ENCODE measurements at regions not wholly inside any gene's neighbourhood (a gene's known extent, or its start where the extent isn't known, plus 50 kb on each side); places are given as distances from the start of the nearest gene placed in this dataset.
"Not testable (repeated sequence)": the region's sequence is repeated elsewhere in the genome, so short reads cannot be mapped to it uniquely, and the experiment has no call there.

DNA sequence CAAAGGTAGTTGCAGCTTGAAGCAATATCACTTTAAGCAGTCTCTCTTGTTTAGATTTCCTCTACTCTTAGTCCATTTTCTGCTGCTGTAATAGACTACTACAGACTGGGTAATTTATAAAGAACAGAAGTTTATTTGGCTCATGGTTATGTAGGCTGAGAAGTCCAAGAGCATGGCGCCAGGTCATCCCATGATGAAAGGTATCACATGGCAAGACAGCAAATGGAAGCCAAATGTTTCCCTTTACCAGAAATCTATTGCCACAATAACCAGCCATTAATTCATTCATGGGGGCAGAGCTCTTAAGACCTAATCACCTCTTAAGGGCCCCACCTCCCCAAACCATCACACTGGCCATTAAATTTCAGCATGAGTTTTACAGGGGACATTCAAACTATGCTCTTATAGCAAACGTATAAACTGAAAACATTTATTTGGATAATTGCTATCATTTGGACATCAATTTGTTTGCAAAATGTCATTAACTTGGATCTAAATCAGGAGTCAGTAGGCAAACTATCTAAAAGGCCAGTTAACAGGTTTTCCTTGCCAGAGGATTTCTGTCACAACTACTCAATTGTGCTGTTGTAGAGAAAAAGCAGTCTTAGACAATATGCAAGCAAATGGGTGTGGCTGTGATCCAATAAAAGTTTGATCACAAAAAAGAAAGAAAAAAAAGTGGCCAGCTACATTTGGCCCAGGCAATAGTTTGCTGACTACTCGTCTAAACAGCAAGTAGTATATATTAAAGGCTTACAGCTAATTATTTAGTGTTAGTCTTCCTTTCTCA lies 75.7 kb upstream of the GUCY1A1 start:
- DNase-seq, result no peak

DNA sequence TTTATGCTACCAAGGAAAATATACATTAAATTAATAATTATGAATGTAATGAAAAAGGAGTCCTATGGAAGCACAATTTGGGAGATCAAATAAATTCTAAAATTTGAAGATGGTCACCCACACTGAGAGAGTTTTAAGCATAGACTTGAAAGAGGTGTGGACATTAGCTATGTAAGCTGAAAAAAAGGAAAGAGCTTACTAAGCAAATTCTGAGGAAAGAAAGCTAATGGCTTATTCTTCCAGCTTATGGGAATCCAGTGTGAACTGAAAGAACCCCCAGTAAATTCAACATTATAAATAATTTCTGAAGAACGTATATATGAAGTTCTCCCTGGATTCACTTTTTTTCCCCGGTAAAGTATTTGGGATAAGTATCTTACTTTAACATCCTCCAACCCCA lies 78.2 kb upstream of the GUCY1A1 start:
- no peak for DNase-seq

DNA sequence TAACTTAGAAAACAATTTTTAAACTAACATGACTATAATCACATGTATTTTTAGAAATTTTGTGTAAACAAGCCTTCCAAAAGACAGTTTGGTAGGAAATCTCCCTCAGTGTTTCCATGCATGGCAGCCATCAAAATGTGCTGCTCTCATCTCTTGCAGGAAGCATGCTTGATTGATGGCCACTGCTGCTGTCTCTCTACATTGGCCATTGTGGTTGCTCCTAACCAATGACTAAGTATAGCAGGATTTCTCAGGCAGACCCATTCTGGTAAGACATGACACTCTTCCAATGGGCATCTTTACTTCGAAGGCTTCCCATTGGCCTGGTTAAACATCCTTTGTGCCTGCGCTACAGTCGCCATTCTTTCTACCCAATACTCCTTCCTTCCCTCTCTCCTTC lies 78.9 kb upstream of the GUCY1A1 start:
- no peak for DNase-seq

GRCh38 chr4:155582971-155583437 lies 83.6 kb upstream of the GUCY1A1 start:
- DNase-seq, result no peak

GRCh38 chr4:155582041-155582440 lies 84.6 kb upstream of the GUCY1A1 start:
- DNase-seq, result no peak

DNA sequence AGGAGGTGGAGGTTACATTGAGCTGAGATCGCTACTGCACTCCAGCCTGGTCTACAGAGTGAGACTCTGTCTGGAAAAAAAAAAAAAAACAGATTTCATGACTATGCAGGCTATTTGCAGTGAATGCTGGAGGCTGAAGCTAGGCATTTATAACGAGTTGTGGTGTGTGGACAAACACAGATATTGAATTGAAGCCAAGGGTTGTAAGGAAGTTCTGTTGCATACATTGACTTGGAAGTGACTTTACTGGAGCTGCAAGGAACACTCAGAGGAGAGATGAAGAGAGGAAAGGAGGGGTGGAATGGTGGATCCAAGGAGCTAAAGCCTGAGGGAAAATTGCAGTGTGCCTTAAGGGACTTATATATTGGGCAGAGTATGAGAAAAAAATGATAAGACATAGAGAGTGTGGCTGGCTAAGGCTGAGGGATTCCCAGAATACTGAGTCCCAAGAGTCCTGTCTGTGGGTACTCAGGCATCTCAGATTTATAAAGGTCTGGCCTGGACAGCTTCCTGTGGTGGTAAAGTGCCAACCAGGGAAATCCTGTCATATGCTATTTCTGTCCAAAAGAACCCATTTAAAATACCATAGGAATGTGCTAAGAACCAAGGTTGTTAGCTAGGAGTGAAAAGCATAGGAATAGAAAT lies 87.8 kb upstream of the GUCY1A1 start:
- DNase-seq, result no peak

DNA sequence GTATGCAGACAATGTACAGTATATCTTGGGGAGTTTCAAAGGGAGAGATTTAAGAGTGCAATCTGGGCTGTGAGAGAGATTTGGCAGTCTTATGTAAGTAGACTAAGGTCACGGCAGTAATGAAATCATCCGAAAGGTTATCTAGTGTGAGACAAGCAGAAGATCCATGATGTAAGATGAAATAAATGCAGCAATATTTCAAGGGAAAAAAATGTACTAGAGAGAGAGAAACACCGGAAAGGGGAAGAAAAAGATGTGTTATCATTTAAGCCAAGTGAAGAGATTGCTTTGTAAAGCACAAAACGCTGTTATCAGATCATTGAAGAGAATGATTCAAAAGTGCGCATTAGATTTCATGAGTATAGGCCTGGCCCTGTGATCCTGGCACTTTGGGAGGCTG lies 88.4 kb upstream of the GUCY1A1 start:
- DNase-seq, result no peak

DNA sequence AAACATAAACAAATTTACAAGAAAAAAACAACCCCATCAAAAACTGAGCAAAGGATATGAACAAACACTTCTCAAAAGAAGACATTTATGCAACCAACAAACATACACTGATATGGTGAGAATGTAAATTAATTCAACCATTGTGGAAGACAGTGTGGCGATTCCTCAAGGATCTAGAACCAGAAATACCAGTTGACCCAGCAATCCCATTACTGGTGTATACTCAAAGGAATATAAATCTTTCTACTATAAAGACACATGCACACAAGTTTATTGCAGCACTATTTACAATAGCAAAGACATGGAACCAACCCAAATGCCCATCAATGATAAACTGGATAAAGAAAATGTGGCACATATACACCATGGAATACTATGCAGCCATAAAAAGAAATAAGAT lies 92.3 kb upstream of the GUCY1A1 start:
- DNase-seq, result not testable (repeated sequence)

GRCh38 chr4:155573126-155573525 lies 93.5 kb upstream of the GUCY1A1 start:
- no peak for DNase-seq

- no peak for DNase-seq
Observed at GRCh38 chr4:155572106-155572703, 94.4 kb upstream of the GUCY1A1 start.

- no peak for DNase-seq
Observed at GRCh38 chr4:155571184-155571944, 95.3 kb upstream of the GUCY1A1 start.

- no peak for DNase-seq
Observed at GRCh38 chr4:155570661-155571060, 96.0 kb upstream of the GUCY1A1 start.

GRCh38 chr4:155569960-155570515 lies 96.6 kb upstream of the GUCY1A1 start:
- no peak for DNase-seq

DNA sequence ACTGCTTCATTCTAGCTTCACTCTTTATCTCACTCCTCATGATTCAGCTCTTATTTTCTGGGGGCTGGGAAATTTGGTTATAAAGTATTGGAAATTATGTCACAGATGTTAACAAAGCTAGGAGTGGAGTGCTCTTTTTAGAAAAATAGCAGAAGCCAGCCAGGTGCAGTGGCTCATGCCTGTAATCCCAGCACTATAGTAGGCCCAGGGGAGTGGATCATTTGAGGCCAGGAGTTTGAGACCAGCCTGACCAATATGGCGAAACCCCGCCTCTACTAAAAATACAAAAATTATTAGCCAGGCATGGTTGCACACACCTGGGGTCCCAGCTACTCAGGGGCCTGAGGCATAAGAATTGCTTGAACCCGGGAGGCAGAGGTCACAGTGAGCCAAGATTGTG lies 97.2 kb upstream of the GUCY1A1 start:
- DNase-seq, result no peak

- no peak for DNase-seq
Observed at GRCh38 chr4:155568641-155569220, 97.9 kb upstream of the GUCY1A1 start.

GRCh38 chr4:155566354-155566753 lies 100.3 kb upstream of the GUCY1A1 start:
- DNase-seq, result no peak

DNA sequence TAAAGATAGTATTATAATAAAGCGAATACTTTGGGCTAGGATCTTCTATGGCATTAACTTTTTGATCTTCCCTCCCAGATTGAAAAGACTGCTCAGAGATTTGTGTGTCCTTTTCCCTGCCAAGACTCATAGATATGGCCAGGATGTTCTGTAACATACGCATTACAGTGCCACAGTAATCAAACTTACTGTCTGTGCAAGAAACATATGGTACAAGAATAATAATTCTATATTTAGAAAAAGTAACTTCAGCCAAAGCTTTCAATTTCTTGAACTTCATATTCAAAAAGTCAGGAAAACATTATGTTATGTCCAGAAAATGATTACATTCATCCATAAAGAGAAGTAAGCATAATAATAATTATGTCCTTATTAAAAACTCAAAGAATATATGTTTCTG lies 100.9 kb upstream of the GUCY1A1 start:
- DNase-seq, result no peak

- DNase-seq, result no peak
Observed at GRCh38 chr4:155565330-155565729, 101.3 kb upstream of the GUCY1A1 start.

DNA sequence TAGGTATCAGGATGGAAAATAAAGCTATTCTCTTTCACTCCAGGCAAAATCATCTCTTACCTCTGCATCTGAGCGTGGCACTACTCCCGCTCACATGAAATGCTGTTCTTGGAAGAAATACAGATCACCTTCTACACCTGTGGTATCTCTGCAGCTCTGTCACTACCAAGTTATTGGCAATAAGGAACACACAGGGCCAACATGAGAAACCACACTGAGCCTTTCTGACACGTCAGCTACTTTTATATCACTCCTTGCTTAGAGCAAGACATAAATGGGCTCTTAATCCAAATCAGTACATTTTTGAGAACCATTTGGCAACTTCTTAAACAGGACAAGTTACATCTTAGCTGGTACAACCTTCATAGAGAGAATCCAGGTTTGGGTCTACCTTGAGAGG lies 101.8 kb upstream of the GUCY1A1 start:
- DNase-seq, result no peak

DNA sequence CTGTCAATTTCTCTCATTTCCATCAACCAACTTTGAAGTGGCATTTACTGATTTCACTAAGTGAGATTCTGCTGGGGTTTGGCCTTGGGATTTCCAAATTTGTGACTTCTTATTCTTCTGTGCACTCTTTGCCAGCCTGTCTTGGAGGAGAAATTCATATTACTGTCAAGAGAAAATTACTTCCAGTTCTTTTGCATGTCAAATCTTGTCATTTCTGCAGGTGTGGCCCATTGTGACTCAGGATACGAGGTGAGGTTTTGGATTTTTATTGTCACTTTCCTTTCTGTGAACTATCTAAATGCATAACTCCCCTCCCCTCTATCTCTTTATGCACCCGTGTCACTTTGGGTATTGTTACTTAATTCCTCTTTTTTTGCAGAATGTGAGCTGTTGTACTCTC lies 102.6 kb upstream of the GUCY1A1 start:
- no peak for DNase-seq

DNA sequence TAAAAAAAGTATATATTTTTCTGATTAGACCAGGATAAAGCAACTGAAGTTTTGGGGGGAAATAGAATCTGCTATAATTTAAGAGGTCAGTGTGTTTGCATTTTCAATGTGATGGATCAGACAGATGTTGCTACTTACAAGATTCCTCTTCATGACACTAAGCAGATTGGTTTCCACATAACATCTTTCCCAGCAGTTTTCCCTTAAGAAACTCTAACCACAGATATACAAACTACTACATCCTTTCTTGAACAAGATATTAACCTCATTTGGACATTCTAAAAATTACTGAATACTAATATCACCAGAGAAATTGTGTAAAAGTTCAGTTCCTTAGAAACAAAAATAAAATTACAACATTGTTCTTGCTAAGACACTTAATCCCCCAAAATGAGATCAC lies 106.7 kb upstream of the GUCY1A1 start:
- no peak for DNase-seq

GRCh38 chr4:155552180-155552579 lies 114.5 kb upstream of the GUCY1A1 start:
- DNase-seq, result no peak

- DNase-seq, result no peak
Observed at GRCh38 chr4:155548173-155548572, 118.5 kb upstream of the GUCY1A1 start.
